Panc1 (cell line): ENCODE measurements at regions not wholly inside any gene's neighbourhood (a gene's known extent, or its start where the extent isn't known, plus 50 kb on each side); places are given as distances from the start of the nearest gene placed in this dataset.

ENCODE experiments used
- ATAC-seq: fragments of 200-7000 bp; cut with Tn5 transposase; 2 replicates; pipeline ENCODE4 v1.9.1; 2020; ENCODE audit warnings: mild to moderate bottlenecking, moderate library complexity
- BruUV-seq: library from RNA; stranded (reverse); fragments of 400-500 nt; replicated peaks from 2 replicates; lab custom pipeline; 2021; lab: Mats Ljungman, UMichigan
- CTCF ChIA-PET: fragments of 300-600 bp; sonication (Branson Sonifier 250); formaldehyde crosslinking; loops from one replicate; lab custom pipeline; 2022; ENCODE audit warnings: antibody characterized with exemption; lab: Charles Lee
- POLR2A ChIA-PET: fragments of 300-600 bp; sonication (Branson Sonifier 250); formaldehyde crosslinking; loops from one replicate; lab custom pipeline; 2022; ENCODE audit warnings: antibody characterized with exemption; lab: Charles Lee
- DNase-seq: peaks from one replicate; pipeline ENCODE4 v3.0.0-alpha.2; 2010; ENCODE audit warnings: low read depth, low spot score
- H3K27ac ChIP-seq: 2 replicates; pipeline ENCODE4 v1.5.1; 2011; ENCODE audit warnings: mild to moderate bottlenecking, low read length, inconsistent platforms
- H3K27me3 ChIP-seq: fragments of 200-500 bp; sonication (Bioruptor generic); 2 replicates; pipeline ENCODE4 v1.6.0; 2014; ENCODE audit warnings: low read length, inconsistent platforms; ENCODE audit not compliant: control insufficient read depth, insufficient read depth
- H3K36me3 ChIP-seq: fragments of 200-500 bp; sonication (Bioruptor generic); 2 replicates; pipeline ENCODE4 v1.5.1; 2014; ENCODE audit warnings: inconsistent platforms, mild to moderate bottlenecking, low read length, moderate library complexity; ENCODE audit not compliant: control insufficient read depth, insufficient read depth
- H3K4me1 ChIP-seq: 2 replicates; pipeline ENCODE4 v1.5.1; 2011; ENCODE audit warnings: inconsistent platforms, mild to moderate bottlenecking, low read length, moderate library complexity; ENCODE audit not compliant: control insufficient read depth, insufficient read depth
- H3K4me3 ChIP-seq, 2 experiments: 2 replicates each; pipeline ENCODE4 v1.5.1; 2011 to 2012; ENCODE audit warnings: low read depth in 2 of 2, low read length in 2 of 2, mild to moderate bottlenecking in 2 of 2, inconsistent platforms in 1 of 2, moderate library complexity in 1 of 2
- H3K9me3 ChIP-seq: fragments of 200-500 bp; sonication (Bioruptor generic); 2 replicates; pipeline ENCODE4 v1.5.1; 2014; ENCODE audit warnings: low read depth, mild to moderate bottlenecking, inconsistent platforms, low read length, moderate library complexity; ENCODE audit not compliant: control insufficient read depth, insufficient read depth
- CTCF ChIP-seq: fragments of 450-650 bp; IDR thresholded peaks from 2 replicates; pipeline ENCODE4 v1.5.1; 2017; ENCODE audit warnings: mild to moderate bottlenecking
- POLR2AphosphoS5 ChIP-seq: IDR thresholded peaks from 2 replicates; pipeline ENCODE4 v1.6.1; 2012; ENCODE audit warnings: mild to moderate bottlenecking, low read depth, low read length, moderate library complexity
- REST ChIP-seq, 2 experiments: IDR thresholded peaks; 2 replicates each; pipeline ENCODE4 v1.6.1; 2011 to 2012; ENCODE audit warnings: low read depth in 2 of 2, control low read depth in 1 of 2, low read length in 1 of 2, mild to moderate bottlenecking in 1 of 2, moderate library complexity in 1 of 2; ENCODE audit not compliant: insufficient read depth in 1 of 2
- SIN3A ChIP-seq: IDR thresholded peaks from 2 replicates; pipeline ENCODE4 v1.6.1; 2012; ENCODE audit warnings: low read depth, mild to moderate bottlenecking, low read length, moderate library complexity, borderline replicate concordance; ENCODE audit not compliant: insufficient read depth
- TCF7L2 ChIP-seq: IDR thresholded peaks from 2 replicates; pipeline ENCODE4 v1.6.1; 2011; ENCODE audit warnings: mild to moderate bottlenecking, low read depth, low read length, inconsistent platforms
- in situ Hi-C: cut with HindIII; loops from 2 replicates; pipeline ENCODE4 v1.10.0; 2016; ENCODE audit warnings: low sequenced_read_pairs, low pct_unique_long_range_greater_than_20kb
- intact Hi-C: fragments of 100-400 bp; cut with micrococcal nuclease; formaldehyde crosslinking; loops from one replicate; pipeline ENCODE4 v1.10.0; 2022; ENCODE audit not compliant: unreplicated experiment

- Histone ChIP-seq H3K27me3 (no peaks in the 10 kb centered on the region), H3K27ac (no peak overlapping the region), H3K4me3 (no peak overlapping the region), H3K36me3 (no peaks in the 10 kb centered on the region), H3K4me1 (no peaks in the 10 kb centered on the region), H3K9me3 (no peaks in the 10 kb centered on the region)
- no TSS peak for BruUV-seq
- intact Hi-C loops = no loop called here
- POLR2A ChIA-PET = no interaction called here
- DNase-seq = no peak
- CTCF ChIA-PET = no interaction called here
- in situ Hi-C loops = no loop called here
- ATAC-seq = no peak
- no peak for TF ChIP-seq POLR2AphosphoS5
Measured at GRCh38 chr13:55155046-55155445, 1985.7 kb upstream of the PRR20A start.

- H3K27ac ChIP-seq = no peak overlapping the region
- no peaks in the 10 kb centered on the region for H3K4me1 ChIP-seq
- CTCF ChIA-PET = no interaction called here
- TF ChIP-seq REST (IDR thresholded peaks at IDR 0.05; ENCODE audit: insufficient read depth in 1 of 2, low read depth in 2 of 2, low read length in 1 of 2) (no peak), TCF7L2 (no peak), CTCF (no peak), SIN3A (no peak), POLR2AphosphoS5 (no peak)
- H3K36me3 ChIP-seq = no peaks in the 10 kb centered on the region
- H3K4me3 ChIP-seq = no peak overlapping the region
- DNase-seq (no peak), ATAC-seq (no peak)
- no peaks in the 10 kb centered on the region for H3K27me3 ChIP-seq
- BruUV-seq = no TSS peak
- no peaks in the 10 kb centered on the region for H3K9me3 ChIP-seq
- in situ Hi-C loops = no loop called here
- intact Hi-C loops = no loop called here
- POLR2A ChIA-PET = no interaction called here
Measured at GRCh38 chr13:55159765-55160164, 1981.0 kb upstream of the PRR20A start.

- H3K27me3 ChIP-seq = no peaks in the 10 kb centered on the region
- DNase-seq = no peak
- POLR2A ChIA-PET = no interaction called here
Measured at GRCh38 chr13:55160867-55161266, 1979.9 kb upstream of the PRR20A start.

More at GRCh38 chr13:55160867-55161266, 1979.9 kb upstream of the PRR20A start:
- Histone ChIP-seq H3K4me1 (no peaks in the 10 kb centered on the region), H3K36me3 (no peaks in the 10 kb centered on the region), H3K9me3 (no peaks in the 10 kb centered on the region), H3K27ac (no peak overlapping the region), H3K4me3 (no peak overlapping the region)
- intact Hi-C loops = no loop called here
- ATAC-seq = no peak
- in situ Hi-C loops = no loop called here
- CTCF ChIA-PET = no interaction called here
- TF ChIP-seq CTCF (no peak), TCF7L2 (no peak), REST (IDR thresholded peaks at IDR 0.05; ENCODE audit: insufficient read depth in 1 of 2, low read depth in 2 of 2, low read length in 1 of 2) (no peak), SIN3A (no peak), POLR2AphosphoS5 (no peak)
- no TSS peak for BruUV-seq
